ENCODE measurements at regions not wholly inside any gene's neighbourhood (a gene's known extent, or its start where the extent isn't known, plus 50 kb on each side); places are given as distances from the start of the nearest gene placed in this dataset.
"Not testable (repeated sequence)": the region's sequence is repeated elsewhere in the genome, so short reads cannot be mapped to it uniquely, and the experiment has no call there.

DNA sequence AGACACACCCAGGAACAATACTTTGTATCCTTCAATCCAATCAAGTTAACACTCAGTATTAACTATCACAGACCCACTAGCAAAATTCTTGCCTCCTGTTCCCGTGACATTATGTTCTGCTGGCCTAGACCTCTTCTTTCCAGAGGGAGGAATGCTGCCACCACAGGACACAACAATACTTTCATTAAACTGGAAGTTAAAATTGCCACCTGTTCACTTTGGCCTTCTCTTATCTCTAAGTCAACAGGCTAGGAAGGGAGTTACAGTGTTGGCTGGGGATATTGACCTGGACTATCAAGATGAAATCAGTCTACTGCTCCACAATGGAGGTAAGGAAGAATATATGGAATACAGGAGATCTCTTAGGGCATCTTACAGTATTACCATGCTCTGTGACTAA, 1000.4 kb upstream of the GBE1 start:
- DNase-seq (ENCODE audit: low read depth), result no peak

DNA sequence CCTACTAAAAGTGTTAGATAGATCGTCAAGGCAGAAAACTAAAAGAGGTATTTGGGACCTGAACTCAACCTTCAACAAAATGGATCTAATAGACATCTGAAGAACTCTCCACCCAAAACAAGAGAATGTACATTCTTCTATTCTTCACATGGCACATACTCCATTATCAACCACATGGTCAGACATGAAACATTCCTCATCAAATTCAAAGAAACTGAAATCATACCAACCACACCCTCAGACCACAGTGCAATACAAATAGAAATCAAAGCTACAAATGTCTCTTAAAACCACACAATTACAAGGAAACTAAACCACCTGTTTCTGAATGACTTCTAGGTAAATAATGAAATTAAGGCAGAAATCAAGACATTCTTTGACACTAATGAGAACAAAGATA, 984.1 kb upstream of the GBE1 start:
- no peak for DNase-seq (ENCODE audit: low read depth)

DNA sequence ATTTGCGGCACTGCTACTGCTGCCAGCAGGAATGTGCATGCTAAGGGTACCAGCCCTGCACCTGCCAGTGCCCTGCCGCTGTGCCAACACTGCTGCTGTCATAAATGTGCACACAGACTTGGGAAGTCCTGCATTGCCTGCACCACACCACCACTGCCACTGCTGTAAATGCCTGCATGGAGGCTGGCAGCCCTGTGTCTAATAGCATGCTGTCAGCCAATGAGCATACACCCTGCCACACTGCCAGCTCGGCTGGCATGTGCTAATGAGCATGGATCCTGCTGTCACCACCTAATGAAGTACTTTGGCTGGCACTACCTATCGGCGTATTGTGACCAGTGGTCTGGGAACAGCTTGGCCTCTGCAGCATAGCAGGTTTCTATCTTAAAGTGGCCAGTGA, 981.8 kb upstream of the GBE1 start:
- no peak for DNase-seq (ENCODE audit: low read depth)

DNA sequence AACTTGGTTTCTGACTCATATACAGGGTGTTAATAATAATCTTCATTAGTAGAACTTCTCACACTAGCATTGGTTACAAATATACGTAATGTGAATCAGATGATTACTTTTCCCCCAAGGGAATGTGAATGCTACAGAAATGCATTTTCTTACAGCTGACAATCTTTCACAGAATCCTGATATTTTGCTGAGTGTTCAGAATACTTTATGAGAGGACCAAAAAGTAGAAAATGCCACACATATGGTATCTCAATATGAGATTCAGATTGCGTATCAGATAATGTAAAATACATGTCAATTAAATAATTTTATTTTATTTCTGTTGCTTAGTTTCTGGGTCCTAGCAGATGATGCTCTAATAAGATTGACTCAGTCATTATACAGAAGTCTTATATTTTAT, 979.9 kb upstream of the GBE1 start:
- DNase-seq (ENCODE audit: low read depth), result no peak

DNA sequence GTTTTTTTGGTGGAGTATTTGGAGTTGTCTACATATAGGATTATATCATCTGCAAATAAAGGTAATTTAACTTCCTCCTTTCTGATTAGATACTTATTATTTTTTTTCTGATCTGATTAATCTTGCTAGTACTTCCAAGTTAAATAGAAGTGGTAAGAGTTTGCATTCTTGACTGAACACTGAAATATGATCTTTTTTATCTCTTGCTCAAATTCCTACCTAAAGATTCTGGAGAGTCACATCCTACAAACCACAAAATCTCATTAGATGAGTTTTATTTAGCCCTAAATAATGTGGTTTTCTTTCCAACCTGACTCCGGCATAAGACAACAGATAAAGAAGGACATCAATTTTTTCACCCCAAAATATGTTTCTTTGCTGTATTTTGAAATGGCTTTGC, 977.9 kb upstream of the GBE1 start:
- DNase-seq (ENCODE audit: low read depth), result no peak

DNA sequence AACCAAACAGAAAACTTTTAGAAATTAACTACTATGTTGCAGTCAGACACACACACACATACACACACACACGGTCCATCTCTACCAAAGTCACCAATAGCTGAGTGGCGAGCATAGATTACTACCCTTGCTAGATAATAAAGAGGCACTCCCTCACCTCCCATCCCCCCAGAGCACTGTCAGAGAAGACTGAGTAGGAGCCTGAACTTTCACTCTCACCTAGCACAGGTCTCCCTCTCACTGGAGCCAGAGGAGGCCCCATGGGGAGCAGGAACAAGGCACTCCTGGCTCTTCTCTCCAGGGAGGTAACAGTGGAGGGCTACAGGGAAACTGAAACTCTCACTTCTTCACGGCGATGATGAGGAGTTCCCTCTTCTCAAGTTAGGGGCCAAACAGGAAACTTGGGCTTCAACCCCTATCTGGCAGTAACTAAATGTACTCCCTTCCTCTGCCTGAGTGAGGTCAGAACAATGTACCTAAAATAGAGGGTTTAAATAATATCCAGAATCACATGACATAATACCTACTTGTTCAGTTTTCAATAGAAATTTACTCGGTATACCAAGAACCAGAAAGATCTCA, 975.3 kb upstream of the GBE1 start:
- DNase-seq (ENCODE audit: low read depth), result no peak

DNA sequence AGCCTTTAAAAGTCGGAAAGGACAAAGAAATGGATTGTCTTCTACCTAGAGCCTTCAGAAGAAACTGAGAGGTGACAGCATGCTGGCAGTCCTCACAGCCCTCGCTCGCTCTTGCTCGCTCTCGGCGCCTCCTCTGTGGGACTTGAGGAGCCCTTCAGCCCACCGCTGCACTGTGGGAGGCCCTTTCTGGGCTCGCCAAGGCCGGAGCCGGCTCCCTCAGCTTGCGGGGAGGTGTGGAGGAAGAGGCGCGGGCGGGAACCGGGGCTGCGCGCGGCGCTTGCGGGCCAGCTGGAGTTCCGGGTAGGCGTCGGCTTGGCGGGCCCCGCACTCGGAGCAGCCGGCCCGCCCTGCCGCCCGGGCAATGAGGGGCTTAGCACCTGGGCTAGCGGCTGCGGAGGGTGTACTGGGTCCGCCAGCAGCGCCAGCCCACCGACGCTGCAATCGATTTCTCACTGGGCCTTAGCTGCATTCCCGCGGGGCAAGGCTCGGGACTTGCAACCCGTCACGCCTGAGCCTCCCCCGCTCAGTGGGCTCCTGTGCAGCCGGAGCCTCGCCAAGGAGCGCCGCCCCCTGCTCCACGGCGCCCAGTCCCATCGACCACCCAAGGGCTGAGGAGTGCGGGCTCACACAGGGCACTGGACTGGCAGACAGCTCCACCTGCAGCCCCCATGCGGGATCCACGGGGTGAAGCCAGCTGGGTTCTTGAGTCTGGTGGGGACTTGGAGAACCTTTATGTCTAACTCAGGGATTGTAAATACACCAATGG, 953.8 kb upstream of the GBE1 start:
- DNase-seq (ENCODE audit: low read depth), result no peak

DNA sequence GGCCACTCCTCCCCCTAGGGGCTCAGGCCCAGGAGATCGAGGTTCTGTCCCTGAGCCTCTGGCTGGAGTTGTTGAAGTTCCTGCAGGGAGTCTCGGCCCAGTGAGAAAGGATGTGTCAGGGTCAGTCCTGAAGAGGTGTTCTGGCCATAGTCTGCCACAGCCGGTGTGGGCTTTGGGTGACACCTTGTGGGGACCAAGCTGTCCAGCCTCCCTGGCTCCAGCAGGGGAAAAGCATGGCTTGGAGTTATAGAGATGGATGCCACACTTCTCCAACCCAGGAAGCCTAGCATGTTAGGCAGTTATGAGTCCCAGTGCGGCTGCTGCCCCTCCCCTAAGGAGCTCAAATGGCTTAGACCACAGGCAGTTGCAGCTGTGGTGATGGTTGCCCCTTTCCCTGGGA, 945.6 kb upstream of the GBE1 start:
- DNase-seq (ENCODE audit: low read depth), result no peak

DNA sequence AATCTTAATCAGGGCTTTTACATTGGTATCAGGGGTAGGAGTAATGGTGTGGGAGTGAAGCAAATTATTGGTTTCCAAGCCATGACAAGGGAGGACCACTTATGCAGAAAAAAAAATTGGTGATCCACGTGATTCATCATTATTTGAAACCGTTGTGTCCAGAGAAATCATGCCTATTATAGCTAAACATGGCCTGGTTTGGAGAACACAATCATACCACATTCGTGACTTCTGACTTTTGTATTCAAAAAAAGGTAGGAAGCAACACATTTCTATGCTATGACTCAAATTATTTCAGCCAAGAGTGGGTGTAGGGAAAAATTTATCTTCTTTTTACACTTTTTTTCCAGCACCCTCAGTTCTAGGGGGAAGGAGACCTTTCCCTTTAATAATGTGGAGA, 924.3 kb upstream of the GBE1 start:
- no peak for DNase-seq (ENCODE audit: low read depth)

DNA sequence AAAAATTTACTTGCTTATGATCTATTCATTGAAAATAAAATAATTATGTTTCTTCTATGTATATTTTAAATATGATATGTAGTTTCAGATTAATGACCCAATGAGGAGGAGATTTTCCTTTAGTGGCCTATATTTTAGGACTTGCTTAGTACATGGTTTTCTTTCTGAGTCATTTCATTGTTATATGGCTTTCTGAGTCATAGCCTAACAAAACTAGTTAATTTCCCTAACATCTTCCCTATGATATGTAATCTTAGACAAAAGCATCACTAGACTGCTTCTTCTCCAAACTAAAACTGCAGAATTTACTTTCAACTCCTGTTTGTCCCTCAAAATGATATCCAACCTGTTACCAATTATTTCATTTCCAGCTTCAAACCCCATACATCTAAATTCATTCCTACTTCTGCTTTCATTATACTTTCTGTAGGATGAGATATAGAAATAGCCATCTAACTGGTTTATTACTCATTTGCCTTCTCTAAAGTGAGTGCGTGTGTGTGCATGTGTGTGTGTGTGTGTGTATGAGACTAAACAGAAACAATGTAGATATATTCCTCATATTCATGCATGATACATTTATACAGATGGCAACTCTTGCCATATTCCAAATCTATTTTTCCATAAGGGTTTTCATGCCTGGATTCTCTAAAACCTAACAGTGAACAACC, 915.0 kb upstream of the GBE1 start:
- no peak for DNase-seq (ENCODE audit: low read depth)

DNA sequence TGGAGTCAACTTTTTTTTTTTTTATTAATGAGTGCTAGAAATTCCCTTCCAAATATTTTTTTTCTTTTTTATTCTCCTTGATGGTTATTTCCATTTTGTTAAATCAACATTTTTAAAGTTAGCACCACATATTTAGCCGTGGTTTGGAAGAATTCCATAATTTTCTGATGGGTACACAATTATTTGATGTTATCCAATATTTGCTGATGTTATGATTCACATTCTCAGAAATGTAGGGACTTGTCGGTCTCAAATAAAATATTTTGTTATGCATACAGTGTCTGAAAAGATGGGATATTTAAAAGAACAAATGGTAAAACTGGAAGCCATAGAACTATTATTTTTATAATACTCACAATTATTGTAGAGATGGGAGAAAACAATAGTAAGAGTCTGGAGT, 911.5 kb upstream of the GBE1 start:
- DNase-seq (ENCODE audit: low read depth), result no peak

DNA sequence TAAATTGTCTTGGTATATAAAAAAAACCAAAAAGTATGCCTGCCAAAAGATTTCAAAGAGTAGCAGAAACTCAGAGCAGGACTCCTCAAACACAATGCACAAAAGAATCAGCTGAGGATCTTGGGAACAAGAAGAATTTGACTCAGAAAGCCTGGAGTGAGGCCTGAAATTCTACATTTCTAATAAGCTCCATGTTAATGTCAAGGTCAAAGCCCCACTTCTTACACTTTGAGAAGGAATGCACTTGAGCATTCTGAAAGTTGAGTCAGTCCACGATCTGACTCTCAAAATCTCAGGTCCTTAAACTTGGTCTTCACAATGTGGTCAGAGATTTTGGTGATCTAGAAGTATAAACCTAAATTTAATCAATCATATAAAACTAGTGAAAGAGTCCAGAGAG, 910.0 kb upstream of the GBE1 start:
- DNase-seq (ENCODE audit: low read depth), result no peak

DNA sequence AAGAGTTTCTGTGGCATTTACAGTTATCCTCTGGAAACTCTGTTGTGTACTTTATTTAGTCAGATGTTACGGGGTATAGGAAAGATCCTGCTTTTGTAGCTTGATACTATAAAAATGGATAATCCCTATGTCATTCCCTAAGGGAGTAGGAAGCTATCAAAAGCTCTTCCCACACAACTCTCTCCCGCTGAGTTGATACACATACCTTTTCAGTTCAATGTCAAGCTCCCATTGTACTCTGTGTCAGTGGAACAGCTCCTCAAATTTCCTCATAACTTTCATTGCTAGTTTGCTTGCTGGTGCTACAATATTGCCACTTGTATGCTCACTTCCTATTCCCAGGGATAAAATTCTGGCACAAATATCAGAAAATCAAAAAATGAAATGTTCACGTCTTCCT, 893.3 kb upstream of the GBE1 start:
- no peak for DNase-seq (ENCODE audit: low read depth)

DNA sequence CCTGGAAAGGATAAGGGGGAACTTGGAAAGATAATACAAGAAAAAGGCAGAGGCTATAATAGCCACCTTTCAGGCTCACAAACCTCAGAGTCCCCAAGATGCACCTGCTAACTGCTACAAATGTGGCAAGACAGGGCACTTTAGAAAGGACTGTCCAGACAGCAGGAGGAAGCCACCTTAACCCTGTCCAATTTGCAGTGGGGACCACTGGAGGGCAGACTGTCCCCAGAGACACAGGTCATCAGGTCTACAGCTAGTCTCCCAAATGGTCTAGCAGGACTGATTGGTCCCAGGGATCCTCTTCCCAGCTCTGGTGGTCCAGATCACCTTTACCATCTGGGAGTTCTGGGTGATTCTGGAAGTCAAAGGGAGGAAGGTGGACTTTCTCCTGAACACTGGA, 882.5 kb upstream of the GBE1 start:
- DNase-seq (ENCODE audit: low read depth), result no peak

DNA sequence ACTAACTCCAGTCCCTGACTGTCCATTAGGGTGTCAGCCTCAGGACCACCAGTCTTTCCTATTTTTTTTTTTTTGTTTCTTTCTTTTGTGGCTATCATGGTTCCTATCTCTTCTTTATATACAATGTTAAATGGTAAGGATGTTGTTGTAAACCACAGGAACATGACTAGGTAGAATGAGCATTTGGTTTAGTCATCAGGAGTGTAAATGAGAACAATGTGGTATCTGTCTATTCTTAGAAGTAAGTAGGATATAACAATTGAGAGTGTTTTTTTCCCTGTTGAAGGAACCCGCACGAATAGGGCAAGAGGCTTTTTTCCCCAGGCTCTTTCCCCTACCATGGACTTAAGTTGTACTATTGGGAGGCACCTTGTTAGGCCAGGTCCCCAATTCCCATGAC, 880.3 kb upstream of the GBE1 start:
- no peak for DNase-seq (ENCODE audit: low read depth)

DNA sequence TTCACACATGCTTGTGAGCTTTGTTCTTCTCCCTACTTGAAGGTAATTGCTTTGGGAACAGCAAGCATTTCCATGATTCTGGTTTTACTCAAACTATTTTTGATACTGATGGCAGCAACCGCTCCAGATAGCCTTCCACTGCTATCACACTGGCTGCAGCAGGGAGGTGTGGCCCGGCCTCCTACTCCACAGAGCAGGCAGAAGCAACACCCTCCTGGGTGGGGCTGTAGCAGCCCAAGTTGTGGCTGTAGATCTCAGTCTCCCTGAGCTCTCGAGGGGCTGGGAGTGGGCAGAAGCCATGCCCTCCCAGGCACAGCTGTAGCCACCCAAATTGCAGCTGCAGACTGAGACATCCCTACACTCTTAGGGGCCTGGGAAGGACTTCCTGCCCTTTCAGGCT, 878.8 kb upstream of the GBE1 start:
- DNase-seq (ENCODE audit: low read depth), result no peak

DNA sequence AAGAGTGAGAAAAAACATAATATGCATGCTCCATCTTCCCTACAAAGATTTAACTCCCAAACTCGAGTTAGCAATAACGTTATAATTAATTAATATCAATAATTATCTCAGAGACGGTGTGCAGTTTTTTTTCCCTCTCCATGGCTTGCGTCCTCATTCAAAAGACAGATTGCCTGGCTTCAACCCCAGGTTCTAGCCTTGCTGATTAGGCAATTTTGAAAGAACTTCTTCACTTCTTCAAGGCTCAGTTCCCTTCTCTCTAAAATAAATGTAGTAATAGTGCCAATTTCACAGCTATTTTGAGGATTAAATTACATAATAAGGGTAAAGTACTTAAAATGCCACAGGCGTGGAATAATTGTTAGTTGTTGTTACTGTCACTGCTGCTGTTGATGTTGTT, 876.1 kb upstream of the GBE1 start:
- DNase-seq (ENCODE audit: low read depth), result no peak

DNA sequence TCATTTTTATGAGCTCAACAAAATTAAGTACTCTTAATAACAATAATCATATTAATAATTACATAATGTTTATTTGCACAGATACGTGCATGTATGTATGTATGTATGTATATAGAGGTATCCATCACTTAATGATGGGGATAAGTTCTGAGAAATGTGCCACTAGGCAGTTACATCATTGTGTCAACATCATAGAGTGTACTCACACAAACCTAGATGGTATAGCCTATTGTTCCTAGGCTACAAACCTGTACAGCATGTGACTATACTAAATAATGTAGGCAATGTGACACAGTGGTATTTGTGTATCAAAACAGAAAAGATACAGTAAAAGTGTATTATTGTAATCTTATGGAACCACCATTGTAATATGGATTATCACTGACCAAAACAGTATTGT, 874.7 kb upstream of the GBE1 start:
- DNase-seq (ENCODE audit: low read depth), result no peak

DNA sequence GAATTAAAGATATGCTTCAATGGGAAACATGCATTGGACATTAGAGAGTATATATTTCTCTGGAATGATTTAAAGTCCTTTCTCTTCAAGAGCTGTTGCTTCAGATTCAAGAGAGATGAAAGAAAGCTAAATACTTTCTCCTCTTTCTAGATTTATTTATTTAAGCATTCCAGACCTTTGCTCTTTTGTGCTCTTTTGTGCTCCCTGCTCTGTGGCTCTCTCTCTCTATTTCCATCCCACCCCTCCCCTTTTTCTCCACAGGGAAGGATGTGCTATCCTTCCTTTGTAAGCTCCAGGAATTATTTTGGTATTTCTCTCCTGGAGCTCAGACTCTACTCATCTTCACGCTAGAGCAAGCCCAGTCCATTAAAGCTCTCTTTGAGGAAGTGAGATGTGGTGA, 871.9 kb upstream of the GBE1 start:
- DNase-seq (ENCODE audit: low read depth), result no peak

DNA sequence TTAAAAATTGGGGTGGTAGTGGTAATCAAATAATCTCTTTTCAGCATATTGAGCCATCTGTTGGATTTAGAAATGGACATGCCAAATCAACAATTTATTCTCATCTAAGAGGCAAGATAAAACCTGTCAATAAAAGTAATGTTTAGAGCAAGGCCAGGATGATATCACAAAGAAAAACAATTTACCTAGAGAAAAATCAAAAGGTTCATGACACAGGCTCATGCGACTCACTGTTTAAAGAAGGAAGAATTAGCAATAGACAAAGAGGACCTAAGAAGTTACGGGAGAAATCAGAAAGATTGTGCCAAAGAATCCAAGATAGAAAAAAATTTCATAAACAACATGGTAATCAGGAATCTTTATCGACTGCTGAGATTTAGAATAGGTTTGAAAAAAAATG, 868.5 kb upstream of the GBE1 start:
- no peak for DNase-seq (ENCODE audit: low read depth)

DNA sequence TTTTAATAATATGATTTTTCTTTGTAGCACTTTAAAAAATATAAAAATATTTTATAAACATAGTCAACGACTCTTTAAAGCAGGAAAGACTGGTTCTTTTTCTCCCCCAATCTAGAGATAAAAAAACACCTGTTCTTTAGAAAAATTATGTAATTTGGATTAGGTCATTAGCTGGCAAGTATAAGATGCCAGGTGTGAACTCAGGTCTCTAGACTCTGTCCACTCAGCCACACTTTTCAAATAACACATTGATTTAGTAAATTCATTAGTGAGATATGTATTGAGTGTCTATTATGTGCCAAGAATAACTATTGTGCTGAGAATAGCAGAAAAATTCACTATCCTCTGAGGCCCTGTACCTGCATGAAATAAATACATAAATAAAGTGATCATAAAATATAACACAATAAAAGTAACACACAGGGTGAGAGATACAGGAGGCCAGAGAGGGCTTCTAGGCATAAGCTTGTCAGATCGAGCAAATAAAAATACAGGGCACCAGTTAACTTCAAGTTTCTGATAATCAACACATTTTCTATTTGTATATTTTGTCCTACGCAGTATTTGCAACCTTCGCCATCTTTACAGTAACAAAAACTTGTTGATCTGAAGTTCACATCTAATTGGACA, 867.1 kb upstream of the GBE1 start:
- DNase-seq (ENCODE audit: low read depth), result no peak

DNA sequence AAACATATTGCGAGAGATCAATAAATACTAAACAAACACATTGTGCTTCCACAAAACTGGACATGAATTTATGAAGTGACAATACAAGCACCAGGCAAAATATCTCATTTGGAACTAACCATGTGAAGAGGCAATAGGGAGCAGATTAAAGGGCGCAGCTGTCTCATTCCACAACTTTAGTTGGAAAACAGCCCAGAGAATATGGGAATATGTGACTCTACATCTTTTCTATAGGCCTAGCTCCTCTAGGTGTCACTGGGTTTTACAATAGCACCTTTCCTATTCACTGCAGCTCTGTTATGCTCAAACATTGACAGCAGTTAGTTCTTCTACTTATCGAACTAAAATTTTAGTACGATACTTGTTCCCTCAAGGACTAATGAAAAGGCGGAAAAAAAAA, 866.3 kb upstream of the GBE1 start:
- DNase-seq (ENCODE audit: low read depth), result no peak

DNA sequence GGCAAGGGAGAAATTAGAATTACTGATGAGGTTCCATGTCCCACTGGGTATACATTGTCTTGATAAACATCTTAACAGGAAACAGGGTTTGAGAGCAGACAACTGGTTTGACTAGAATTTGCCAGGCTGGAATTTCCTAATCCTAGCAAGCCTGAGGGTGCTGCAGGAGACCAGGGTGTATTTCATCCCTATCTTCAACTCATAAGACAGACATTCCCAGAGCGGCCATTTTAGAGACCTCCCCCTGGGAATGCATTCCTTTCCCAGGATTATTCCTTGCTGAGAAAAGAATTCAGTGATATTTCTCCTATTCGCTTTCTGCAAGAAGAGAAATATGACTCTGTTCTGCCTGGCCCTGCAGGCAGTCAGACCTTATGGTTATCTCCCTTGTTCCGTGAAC, 859.3 kb upstream of the GBE1 start:
- not testable (repeated sequence) for DNase-seq (ENCODE audit: low read depth)

Data from stimulated activated CD8-positive, alpha-beta memory T cell treated with anti-CD3 and anti-CD28 coated beads, Interleukin-15, amount 100 ng/mL, for 1 hour (primary cell).